Dendritic cell treated with granulocyte-macrophage colony-stimulating factor and Interleukin-4, amounts not matched to agents 40 ng/mL and 50 ng/mL, for 4 days (primary cell): ENCODE measurements at regions not wholly inside any gene's neighbourhood (a gene's known extent, or its start where the extent isn't known, plus 50 kb on each side); places are given as distances from the start of the nearest gene placed in this dataset.
"Not testable (repeated sequence)": the region's sequence is repeated elsewhere in the genome, so short reads cannot be mapped to it uniquely, and the experiment has no call there.

ENCODE experiments used
- H3K27ac Mint-ChIP-seq: one replicate; pipeline ENCODE4 v1.8.0; 2022; ENCODE audit warnings: mild to moderate bottlenecking, mixed read lengths
- H3K27me3 Mint-ChIP-seq: one replicate; pipeline ENCODE4 v1.8.0; 2022; ENCODE audit warnings: mild to moderate bottlenecking, mixed read lengths
- H3K36me3 Mint-ChIP-seq: one replicate; pipeline ENCODE4 v1.8.0; 2022; ENCODE audit warnings: low read depth, mixed read lengths
- H3K4me1 Mint-ChIP-seq: one replicate; pipeline ENCODE4 v1.8.0; 2022; ENCODE audit warnings: low read depth, mixed read lengths
- H3K4me3 Mint-ChIP-seq: one replicate; pipeline ENCODE4 v1.8.0; 2022; ENCODE audit warnings: mild to moderate bottlenecking, moderate library complexity, mixed read lengths
- H3K9me3 Mint-ChIP-seq: one replicate; pipeline ENCODE4 v1.8.0; 2022; ENCODE audit warnings: mixed read lengths
- intact Hi-C: fragments of 100-400 bp; cut with micrococcal nuclease; formaldehyde crosslinking; loops from one replicate; pipeline ENCODE4 v1.15.0; 2022

DNA sequence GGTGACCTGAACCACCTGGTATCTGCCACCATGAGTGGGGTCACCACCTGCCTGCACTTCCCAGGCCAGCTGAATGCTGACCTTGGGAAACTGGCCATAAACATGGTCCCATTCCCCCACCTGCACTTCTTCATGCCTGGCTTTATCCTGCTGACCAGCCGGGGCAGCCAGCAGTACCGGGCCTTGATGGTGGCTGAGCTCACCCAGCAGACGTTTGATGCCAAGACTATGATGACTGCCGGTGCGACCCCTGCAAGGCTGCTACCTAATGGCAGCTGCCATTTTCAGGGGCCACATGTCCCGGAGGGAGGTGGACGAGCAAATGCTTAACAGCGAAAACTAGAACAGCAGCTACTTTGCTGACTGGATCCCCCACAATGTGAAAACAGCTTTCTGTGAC is 67.5 kb upstream of the FAM241A start:
- H3K36me3 Mint-ChIP-seq, result no peaks in the 10 kb centered on the region
- no peak overlapping the region for H3K4me3 Mint-ChIP-seq
- intact Hi-C loops, result loop anchor here (10.0 kb wide), 1 partner anchor 527 kb away; no protein-coding TSS in a partner anchor
- peaks cover 9% of the 10 kb centered on the region for H3K9me3 Mint-ChIP-seq
- H3K4me1 Mint-ChIP-seq, result peaks cover 17% of the 10 kb centered on the region
- peaks cover under 1% of the 10 kb centered on the region for H3K27me3 Mint-ChIP-seq
- no peak overlapping the region for H3K27ac Mint-ChIP-seq

GRCh38 chr4:112082954-112083586 is 62.2 kb upstream of the FAM241A start:
- intact Hi-C loops, result no loop called here
- Mint-ChIP-seq H3K27me3 (no peaks in the 10 kb centered on the region), H3K36me3 (no peaks in the 10 kb centered on the region), H3K9me3 (no peaks in the 10 kb centered on the region), H3K27ac (peak overlapping the region; percentile 19), H3K4me1 (peaks cover 49% of the 10 kb centered on the region), H3K4me3 (no peak overlapping the region)

DNA sequence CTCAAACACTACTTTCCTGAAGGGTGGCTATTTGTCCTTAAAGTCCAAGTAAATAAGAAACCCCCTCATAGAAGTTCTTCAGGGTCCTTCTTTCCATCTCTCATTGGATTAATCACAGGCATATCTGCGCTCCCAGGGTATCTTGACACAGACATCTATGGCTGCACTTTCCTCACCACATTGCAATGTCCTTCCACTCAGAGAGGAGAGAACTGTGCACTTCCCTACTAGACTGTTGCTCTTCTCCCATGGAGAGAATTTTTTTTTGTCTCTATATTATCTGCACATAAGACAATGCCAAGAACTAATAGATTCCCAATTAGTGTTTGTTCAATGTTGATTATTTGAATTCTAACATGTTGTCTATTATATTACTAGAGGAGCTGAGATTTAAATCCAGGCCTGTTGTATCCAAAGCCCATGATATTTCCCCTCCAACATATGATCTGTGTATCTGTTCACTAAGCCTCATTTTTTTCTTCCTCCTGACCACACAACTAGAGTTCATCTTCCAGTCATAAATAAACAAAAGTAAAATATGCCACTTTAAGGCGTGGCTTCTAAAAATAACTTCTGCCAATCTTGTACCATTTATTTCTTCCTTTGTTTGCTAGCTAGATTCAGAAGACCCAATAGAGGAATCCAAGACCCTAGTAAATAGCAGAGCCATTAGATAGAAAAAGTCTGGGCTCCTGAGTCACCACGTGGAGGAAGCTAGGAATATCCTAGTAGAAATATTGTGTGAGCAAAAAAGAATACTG is 61.5 kb upstream of the FAM241A start:
- peaks cover 49% of the 10 kb centered on the region for H3K4me1 Mint-ChIP-seq
- no peaks in the 10 kb centered on the region for H3K27me3 Mint-ChIP-seq
- H3K27ac Mint-ChIP-seq, result peak overlapping the region; percentile 19
- no peaks in the 10 kb centered on the region for H3K36me3 Mint-ChIP-seq
- no peak overlapping the region for H3K4me3 Mint-ChIP-seq
- intact Hi-C loops, result no loop called here
- H3K9me3 Mint-ChIP-seq, result no peaks in the 10 kb centered on the region

DNA sequence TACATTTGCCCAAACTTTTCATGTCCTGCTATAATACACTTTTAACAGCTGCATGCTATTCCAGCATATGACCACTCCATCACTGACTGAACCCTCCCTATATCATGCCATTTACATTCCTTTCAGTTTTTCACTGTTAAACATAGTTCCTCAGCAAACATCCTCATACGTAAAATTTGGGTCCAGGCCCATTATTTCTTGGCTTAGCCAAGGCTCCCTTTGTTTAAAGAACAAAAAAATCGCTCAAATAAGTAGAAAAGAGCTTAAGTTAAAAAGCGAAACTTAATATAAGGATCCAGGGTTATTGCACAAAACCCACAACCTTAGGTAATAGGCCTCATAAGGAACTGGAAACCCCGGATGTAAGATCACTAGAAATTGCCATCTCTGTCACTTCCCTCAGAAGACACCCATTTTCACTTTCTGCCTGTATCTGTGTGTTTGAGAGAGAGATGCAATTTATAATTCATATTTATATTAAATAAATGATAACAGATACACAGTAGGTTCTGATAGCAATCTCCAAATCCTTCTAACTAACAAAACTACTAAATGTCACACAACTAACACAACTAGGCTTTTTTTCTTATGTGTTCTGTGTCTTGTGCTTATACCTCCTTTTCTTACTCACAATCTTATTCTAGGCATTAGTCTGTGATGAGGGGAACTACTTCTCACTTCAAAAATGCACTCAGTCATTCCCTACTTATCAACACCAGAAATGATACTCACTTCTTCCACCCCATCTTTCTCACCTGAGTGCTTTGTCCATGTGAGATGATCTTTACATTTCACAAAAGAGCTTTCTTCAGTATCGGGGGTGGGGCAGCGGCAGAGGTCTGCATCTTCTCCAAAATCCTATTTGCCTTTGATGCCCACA is 59.9 kb upstream of the FAM241A start:
- no peaks in the 10 kb centered on the region for H3K36me3 Mint-ChIP-seq
- H3K9me3 Mint-ChIP-seq, result no peaks in the 10 kb centered on the region
- peaks cover 38% of the 10 kb centered on the region for H3K4me1 Mint-ChIP-seq
- peak overlapping the region; percentile 30 for H3K4me3 Mint-ChIP-seq
- intact Hi-C loops, result no loop called here
- H3K27me3 Mint-ChIP-seq, result no peaks in the 10 kb centered on the region
- peak overlapping the region; percentile 68 for H3K27ac Mint-ChIP-seq

DNA sequence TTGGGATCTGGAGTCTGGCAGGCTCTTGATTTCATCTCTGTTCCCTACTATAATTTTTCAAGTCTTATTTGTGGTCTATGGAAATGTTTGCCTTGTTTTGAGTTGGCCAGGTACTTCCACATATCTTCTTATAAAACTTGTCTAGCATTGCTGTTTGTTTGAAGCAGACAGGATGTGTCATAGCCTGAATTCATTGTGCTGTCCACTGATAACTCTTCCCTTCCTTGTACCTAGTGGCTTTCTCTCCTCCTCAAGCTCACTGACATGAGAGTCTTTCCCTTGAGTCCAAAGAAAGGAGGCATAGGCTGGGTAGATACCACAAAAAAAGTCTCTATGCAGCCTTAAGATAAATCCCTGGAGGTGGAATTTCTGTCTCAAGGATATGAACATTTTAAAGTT is 59.2 kb upstream of the FAM241A start:
- H3K27me3 Mint-ChIP-seq, result no peaks in the 10 kb centered on the region
- H3K9me3 Mint-ChIP-seq, result no peaks in the 10 kb centered on the region
- H3K36me3 Mint-ChIP-seq, result no peaks in the 10 kb centered on the region
- intact Hi-C loops, result no loop called here
- no peak overlapping the region for H3K4me3 Mint-ChIP-seq
- H3K27ac Mint-ChIP-seq, result peak overlapping the region; percentile 68
- peaks cover 37% of the 10 kb centered on the region for H3K4me1 Mint-ChIP-seq

DNA sequence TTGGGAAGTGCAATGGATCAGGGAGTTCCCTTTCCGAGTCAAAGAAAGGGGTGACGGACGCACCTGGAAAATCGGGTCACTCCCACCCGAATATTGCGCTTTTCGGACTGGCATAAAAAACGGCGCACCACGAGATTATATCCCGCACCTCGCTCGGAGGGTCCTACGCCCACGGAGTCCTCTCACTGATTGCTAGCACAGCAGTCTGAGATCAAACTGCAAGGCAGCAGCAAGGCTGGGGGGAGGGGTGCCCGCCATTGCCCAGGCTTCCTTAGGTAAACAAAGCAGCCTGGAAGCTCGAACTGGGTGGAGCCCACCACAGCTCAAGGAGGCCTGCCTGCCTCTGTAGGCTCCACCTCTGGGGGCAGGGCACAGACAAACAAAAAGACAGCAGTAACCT is 58.6 kb upstream of the FAM241A start:
- H3K4me1 Mint-ChIP-seq, result peaks cover 37% of the 10 kb centered on the region
- intact Hi-C loops, H3K27ac Mint-ChIP-seq, H3K36me3 Mint-ChIP-seq, H3K9me3 Mint-ChIP-seq, H3K4me3 Mint-ChIP-seq, H3K27me3 Mint-ChIP-seq: not testable (repeated sequence)

DNA sequence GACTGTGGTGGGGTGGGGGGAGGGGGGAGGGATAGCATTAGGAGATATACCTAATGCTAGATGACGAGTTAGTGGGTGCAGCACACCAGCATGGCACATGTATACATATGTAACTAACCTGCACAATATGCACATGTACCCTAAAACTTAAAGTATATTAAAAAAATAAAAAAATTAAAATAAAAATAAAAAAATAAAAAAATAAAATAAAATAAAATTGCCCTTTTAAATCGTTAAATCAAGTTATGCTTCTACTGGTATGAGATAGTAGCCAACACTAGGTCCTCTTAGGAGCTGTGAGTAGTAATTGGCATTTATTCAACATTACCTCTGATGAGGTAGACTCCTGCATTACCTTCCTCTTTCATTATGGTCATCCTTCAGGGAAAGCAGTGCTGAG is 52.9 kb upstream of the FAM241A start:
- H3K36me3 Mint-ChIP-seq, H3K9me3 Mint-ChIP-seq, H3K27ac Mint-ChIP-seq, H3K27me3 Mint-ChIP-seq, intact Hi-C loops, H3K4me1 Mint-ChIP-seq, H3K4me3 Mint-ChIP-seq: not testable (repeated sequence)

GRCh38 chr4:112093636-112094202 is 51.5 kb upstream of the FAM241A start:
- intact Hi-C loops, result no loop called here
- H3K4me1 Mint-ChIP-seq, result no peaks in the 10 kb centered on the region
- H3K4me3 Mint-ChIP-seq, result no peak overlapping the region
- H3K36me3 Mint-ChIP-seq, result no peaks in the 10 kb centered on the region
- H3K27ac Mint-ChIP-seq, result no peak overlapping the region
- no peaks in the 10 kb centered on the region for H3K9me3 Mint-ChIP-seq
- no peaks in the 10 kb centered on the region for H3K27me3 Mint-ChIP-seq

GRCh38 chr4:112094330-112094729 is 50.9 kb upstream of the FAM241A start:
- Mint-ChIP-seq H3K9me3 (no peaks in the 10 kb centered on the region), H3K4me1 (peaks cover 1% of the 10 kb centered on the region), H3K27me3 (peaks cover 1% of the 10 kb centered on the region), H3K27ac (no peak overlapping the region), H3K4me3 (no peak overlapping the region), H3K36me3 (no peaks in the 10 kb centered on the region)
- intact Hi-C loops, result no loop called here
